H1 (cell line): ENCODE measurements at regions not wholly inside any gene's neighbourhood (a gene's known extent, or its start where the extent isn't known, plus 50 kb on each side); places are given as distances from the start of the nearest gene placed in this dataset.

ENCODE experiments used
- CTCF ChIA-PET: fragments of 300-600 bp; sonication (Branson Sonifier 250); formaldehyde crosslinking; loops from one replicate; lab custom pipeline; 2021; ENCODE audit not compliant: partially characterized antibody; lab: Charles Lee
- POLR2A ChIA-PET: fragments of 300-600 bp; sonication (Branson Sonifier 250); formaldehyde crosslinking; loops from one replicate; lab custom pipeline; 2021; ENCODE audit warnings: inconsistent platforms; ENCODE audit not compliant: partially characterized antibody; lab: Charles Lee
- DNase-seq, 2 experiments: peaks; one replicate each; pipeline versions ENCODE4 v3.0.0 to v3.0.0-alpha.2; 2010 to 2022; ENCODE audit warnings: low spot score in 2 of 2, low read depth in 1 of 2, mixed read lengths in 1 of 2
- FAIRE-seq: peaks from 2 replicates; lab custom pipeline; 2011; peaks lifted over from hg19 to GRCh38; lab: Jason Lieb, UNC
- H2AFZ ChIP-seq: 2 replicates; pipeline ENCODE4 v1.8.1; 2012; ENCODE audit warnings: low read length, inconsistent platforms
- H2AK5ac ChIP-seq: 2 replicates; pipeline ENCODE4 v1.6.1; 2013; ENCODE audit warnings: low read depth, low read length
- H2BK120ac ChIP-seq: replicated peaks from 2 replicates; pipeline ENCODE3; 2013; ENCODE audit warnings: low read depth, low read length, inconsistent platforms
- H2BK12ac ChIP-seq: 2 replicates; pipeline ENCODE4 v1.6.1; 2013; ENCODE audit warnings: low read depth, low read length
- H2BK15ac ChIP-seq: 2 replicates; pipeline ENCODE4 v1.6.1; 2013; ENCODE audit warnings: low read length
- H2BK20ac ChIP-seq: 2 replicates; pipeline ENCODE4 v1.6.1; 2013; ENCODE audit warnings: low read length
- H2BK5ac ChIP-seq: 2 replicates; pipeline ENCODE4 v1.6.1; 2013; ENCODE audit warnings: low read depth, low read length
- H3K14ac ChIP-seq: 2 replicates; pipeline ENCODE4 v1.6.1; 2013; ENCODE audit warnings: inconsistent platforms; ENCODE audit not compliant: insufficient read length
- H3K18ac ChIP-seq: 2 replicates; pipeline ENCODE4 v1.6.1; 2013; ENCODE audit warnings: low read length; ENCODE audit errors: extremely low read depth
- H3K23ac ChIP-seq: 2 replicates; pipeline ENCODE4 v1.6.1; 2013; ENCODE audit warnings: inconsistent platforms; ENCODE audit not compliant: insufficient read length
- H3K23me2 ChIP-seq: 2 replicates; pipeline ENCODE4 v1.6.1; 2013; ENCODE audit warnings: low read depth, low read length
- H3K27ac ChIP-seq: 2 replicates; pipeline ENCODE4 v1.6.1; 2011; ENCODE audit warnings: low read depth, low read length, inconsistent platforms
- H3K27me3 ChIP-seq, 4 experiments: replicated peaks in 1 of 4; 1 replicate in 1 of 4; 2 replicates in 3 of 4; pipeline versions ENCODE4 v1.6.1 to v1.8.1; 2011 to 2013; ENCODE audit warnings: low read length in 3 of 4, mild to moderate bottlenecking in 3 of 4, inconsistent platforms in 2 of 4, mixed read lengths in 2 of 4, moderate library complexity in 1 of 4; ENCODE audit not compliant: control insufficient read depth in 3 of 4, insufficient read depth in 3 of 4; ENCODE audit errors: extremely low read depth in 1 of 4
- H3K36me3 ChIP-seq, 4 experiments: 2 replicates each; pipeline versions ENCODE4 v1.6.1 to v1.8.1; 2011 to 2013; ENCODE audit warnings: mild to moderate bottlenecking in 4 of 4, low read length in 3 of 4, moderate library complexity in 2 of 4, control low read depth in 1 of 4, inconsistent platforms in 1 of 4; ENCODE audit not compliant: insufficient read depth in 4 of 4, control insufficient read depth in 2 of 4
- H3K4ac ChIP-seq: replicated peaks from 2 replicates; pipeline ENCODE3; 2013; ENCODE audit warnings: low read length, low read depth, mixed read lengths, inconsistent platforms; ENCODE audit not compliant: insufficient read length
- H3K4me1 ChIP-seq, 4 experiments: replicated peaks in 1 of 4; 1 replicate in 1 of 4; 2 replicates in 3 of 4; pipeline versions ENCODE4 v1.6.1 to v1.8.1; 2011 to 2013; ENCODE audit warnings: low read length in 3 of 4, inconsistent platforms in 2 of 4, mixed read lengths in 1 of 4; ENCODE audit not compliant: insufficient read depth in 4 of 4, control insufficient read depth in 3 of 4
- H3K4me2 ChIP-seq, 2 experiments: 2 replicates each; pipeline versions ENCODE4 v1.6.1 to v1.8.1; 2011 to 2013; ENCODE audit warnings: low read depth in 2 of 2, low read length in 2 of 2, control low read depth in 1 of 2, inconsistent platforms in 1 of 2, mild to moderate bottlenecking in 1 of 2; ENCODE audit not compliant: insufficient read depth in 1 of 2
- H3K4me3 ChIP-seq, 4 experiments: fragments of 200-600, 300-600 bp in 1 of 4; sonication (generic), shearing (Covaris generic), sonication (Bioruptor Twin) in 1 of 4; 2 replicates each; pipeline versions ENCODE4 v1.5.1 to v1.8.1; 2011 to 2016; ENCODE audit warnings: low read length in 4 of 4, low read depth in 3 of 4, control low read depth in 2 of 4, inconsistent platforms in 2 of 4, mild to moderate bottlenecking in 2 of 4, mixed read lengths in 1 of 4, moderate library complexity in 1 of 4; ENCODE audit not compliant: insufficient read depth in 2 of 4; ENCODE audit errors: extremely low read depth in 1 of 4
- H3K56ac ChIP-seq: replicated peaks from 2 replicates; pipeline ENCODE3; 2013; ENCODE audit warnings: low read depth, mild to moderate bottlenecking, mixed read lengths, low read length, inconsistent platforms; ENCODE audit not compliant: insufficient read length
- H3K79me1 ChIP-seq: 2 replicates; pipeline ENCODE4 v1.6.1; 2013; ENCODE audit warnings: low read depth, low read length, control low read depth
- H3K79me2 ChIP-seq, 2 experiments: 2 replicates each; pipeline versions ENCODE4 v1.6.1 to v1.8.1; 2012 to 2013; ENCODE audit warnings: low read length in 2 of 2, mild to moderate bottlenecking in 2 of 2, inconsistent platforms in 1 of 2; ENCODE audit not compliant: insufficient read depth in 2 of 2, control insufficient read depth in 1 of 2
- H3K9ac ChIP-seq, 4 experiments: replicated peaks in 1 of 4; 1 replicate in 1 of 4; 2 replicates in 3 of 4; pipeline versions ENCODE4 v1.6.1 to v1.8.1; 2011 to 2013; ENCODE audit warnings: low read depth in 3 of 4, low read length in 3 of 4, control low read depth in 2 of 4, mild to moderate bottlenecking in 2 of 4, moderate library complexity in 2 of 4, inconsistent platforms in 1 of 4; ENCODE audit errors: extremely low read depth in 1 of 4
- H3K9me3 ChIP-seq, 2 experiments: 2 replicates each; pipeline versions ENCODE4 v1.6.1 to v1.8.1; 2012 to 2013; ENCODE audit warnings: mild to moderate bottlenecking in 2 of 2, moderate library complexity in 2 of 2, control low read depth in 1 of 2, inconsistent platforms in 1 of 2, low read depth in 1 of 2, low read length in 1 of 2, mixed read lengths in 1 of 2; ENCODE audit not compliant: insufficient read depth in 2 of 2
- H4K20me1 ChIP-seq, 2 experiments: replicated peaks in 1 of 2; 2 replicates each; pipeline versions ENCODE3 to v1.8.1; 2011 to 2013; ENCODE audit warnings: inconsistent platforms in 2 of 2, low read length in 2 of 2, mild to moderate bottlenecking in 1 of 2; ENCODE audit not compliant: insufficient read depth in 2 of 2, control insufficient read depth in 1 of 2
- H4K5ac ChIP-seq: 2 replicates; pipeline ENCODE4 v1.6.1; 2013; ENCODE audit warnings: low read length, low read depth, mixed read lengths, inconsistent platforms; ENCODE audit not compliant: insufficient read length
- H4K8ac ChIP-seq: 2 replicates; pipeline ENCODE4 v1.8.0; 2013; ENCODE audit warnings: mild to moderate bottlenecking, moderate library complexity, low read length, inconsistent platforms; ENCODE audit not compliant: insufficient read depth; ENCODE audit errors: extremely low read depth
- H4K91ac ChIP-seq: replicated peaks from 2 replicates; pipeline ENCODE3; 2013; ENCODE audit warnings: low read length, mixed read lengths, inconsistent platforms; ENCODE audit not compliant: insufficient read length
- SIX5 ChIP-seq: IDR thresholded peaks from 2 replicates; pipeline ENCODE4 v1.6.1; 2011; ENCODE audit warnings: mild to moderate bottlenecking, low read depth, low read length
- SP4 ChIP-seq: IDR thresholded peaks from 2 replicates; pipeline ENCODE4 v1.6.1; 2012; ENCODE audit warnings: low read length, inconsistent platforms
- WGBS, 2 experiments: shearing (Covaris generic) in 1 of 2; methylation state at CpG; one replicate each; pipeline versions ENCODE4 v1.1.6 to v1.1.7; 2013 to 2015; ENCODE audit warnings: low lambda C conversion rate in 2 of 2, mixed read lengths in 2 of 2, inconsistent platforms in 1 of 2, low coverage in 1 of 2, missing lambda C conversion rate in 1 of 2; ENCODE audit not compliant: insufficient replicate concordance in 2 of 2, insufficient coverage in 1 of 2, insufficient read length in 1 of 2; ENCODE audit errors: extremely low coverage in 1 of 2, missing lambda C conversion rate in 1 of 2; 5-methylcytosine and 5-hydroxymethylcytosine counted together

DNA sequence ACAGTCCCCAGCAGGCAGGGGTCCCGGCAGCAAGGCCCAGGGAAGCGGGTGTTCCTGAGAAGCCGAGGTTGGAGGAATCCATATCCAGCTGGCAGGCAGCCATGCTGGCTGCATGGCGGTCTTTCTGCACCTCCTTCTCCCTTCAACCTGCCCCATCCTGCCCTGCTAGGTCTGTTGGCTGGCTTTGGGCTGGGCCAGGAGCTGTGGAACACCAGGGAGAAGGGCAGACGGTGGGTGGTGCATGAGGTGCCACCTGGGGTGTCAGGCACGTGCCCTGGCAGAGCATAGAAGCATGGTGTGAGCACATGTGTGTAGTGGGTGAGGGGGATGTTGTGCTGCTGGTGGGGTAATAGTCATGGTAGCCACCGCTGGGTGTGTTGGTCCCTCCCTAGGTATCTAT is 150.1 kb downstream of the PJA1 start:
- no peak for DNase-seq
- Histone ChIP-seq H4K5ac (no peak overlapping the region), H3K4me1 (peaks cover 0 to 2% (median 0%) of the 10 kb centered on the region in 4 experiments; a peak in 1 of 7 replicates), H2BK15ac (no peak overlapping the region), H3K9me3 (no peaks in the 10 kb centered on the region), H2AK5ac (no peak overlapping the region), H3K4me2 (no peak overlapping the region), H3K36me3 (no peaks in the 10 kb centered on the region), H3K27ac (no peak overlapping the region), H3K23ac (no peak overlapping the region), H4K91ac (no peak overlapping the region), H3K27me3 (no peaks in the 10 kb centered on the region), H2BK20ac (no peak overlapping the region), H2BK5ac (no peak overlapping the region), H3K23me2 (no peaks in the 10 kb centered on the region), H3K9ac (no peak overlapping the region), H3K14ac (no peak overlapping the region), H4K20me1 (no peaks in the 10 kb centered on the region), H4K8ac (no peak overlapping the region), H2AFZ (no peak overlapping the region), H3K56ac (no peak overlapping the region), H3K4ac (no peak overlapping the region), H3K4me3 (no peak overlapping the region), H2BK12ac (0 out of 2 replicates have a peak overlapping the region, but pooled peaks have one; percentile 27), H3K18ac (no peak overlapping the region), H3K79me1 (no peaks in the 10 kb centered on the region), H3K79me2 (no peaks in the 10 kb centered on the region), H2BK120ac (no peak overlapping the region)
- WGBS, 2 experiments, result 73% methylated on average over 6 of the region's 7 CpGs; no CpG with 5 or more reads in 1 of the 2 experiments
- TF ChIP-seq SIX5, result no peak
- TF ChIP-seq SP4, result no peak
- CTCF ChIA-PET, result no interaction called here
- POLR2A ChIA-PET, result no interaction called here
- FAIRE-seq, result no peak
